IMR-90 (cell line): ENCODE measurements at regions not wholly inside any gene's neighbourhood (a gene's known extent, or its start where the extent isn't known, plus 50 kb on each side); places are given as distances from the start of the nearest gene placed in this dataset.

ENCODE experiments used
- ATAC-seq: fragments of 200-7000 bp; cut with Tn5 transposase; 2 replicates; pipeline ENCODE4 v1.9.1; 2020; ENCODE audit warnings: low read depth, mild to moderate bottlenecking, moderate library complexity
- BruUV-seq: library from RNA; stranded (reverse); fragments of 400-500 nt; replicated peaks from 2 replicates; lab custom pipeline; 2021; lab: Mats Ljungman, UMichigan
- CTCF ChIA-PET: fragments of 300-600 bp; formaldehyde crosslinking; extraction: SDS; loops from one replicate; lab custom pipeline; 2021; ENCODE audit warnings: antibody characterized with exemption; lab: Yijun Ruan, JAX
- POLR2A ChIA-PET: fragments of 300-600 bp; sonication (Branson Sonifier 250); formaldehyde crosslinking; loops from one replicate; lab custom pipeline; 2022; ENCODE audit warnings: antibody characterized with exemption; ENCODE audit not compliant: unreplicated experiment; lab: Charles Lee
- DNase-seq: peaks from one replicate; pipeline ENCODE4 v3.0.0; 2013
- H2AFZ ChIP-seq: replicated peaks from 2 replicates; pipeline ENCODE3; 2013; ENCODE audit warnings: low read length, mild to moderate bottlenecking; ENCODE audit not compliant: poor library complexity
- H2AK5ac ChIP-seq: 2 replicates; pipeline ENCODE4 v1.6.1; 2013; ENCODE audit warnings: low read depth, low read length, inconsistent platforms
- H2AK9ac ChIP-seq: replicated peaks from 2 replicates; pipeline ENCODE3; 2013; ENCODE audit warnings: mild to moderate bottlenecking, low read depth, low read length, moderate library complexity; ENCODE audit not compliant: poor library complexity
- H2BK120ac ChIP-seq: 2 replicates; pipeline ENCODE4 v1.6.1; 2013; ENCODE audit warnings: low read depth, low read length, inconsistent platforms
- H2BK15ac ChIP-seq: 3 replicates; pipeline ENCODE4 v1.6.1; 2013; ENCODE audit warnings: low read depth, low read length, inconsistent platforms
- H2BK20ac ChIP-seq: 2 replicates; pipeline ENCODE4 v1.6.1; 2013; ENCODE audit warnings: low read depth, mild to moderate bottlenecking, inconsistent platforms, low read length, moderate library complexity
- H2BK5ac ChIP-seq: 2 replicates; pipeline ENCODE4 v1.6.1; 2013; ENCODE audit warnings: mild to moderate bottlenecking, low read depth, low read length, inconsistent platforms; ENCODE audit not compliant: poor library complexity, severe bottlenecking
- H3K14ac ChIP-seq: replicated peaks from 2 replicates; pipeline ENCODE4 v1.6.1; 2013; ENCODE audit warnings: low read depth, low read length, inconsistent platforms
- H3K18ac ChIP-seq: 2 replicates; pipeline ENCODE4 v1.6.1; 2013; ENCODE audit warnings: low read depth, low read length, control low read depth
- H3K23ac ChIP-seq: 2 replicates; pipeline ENCODE4 v1.6.1; 2013; ENCODE audit warnings: low read depth, low read length, inconsistent platforms
- H3K27ac ChIP-seq: 2 replicates; pipeline ENCODE4 v1.5.1; 2013; ENCODE audit warnings: mild to moderate bottlenecking, control low read depth, low read length; ENCODE audit not compliant: insufficient read depth
- H3K27me3 ChIP-seq: 2 replicates; pipeline ENCODE4 v1.6.1; 2013; ENCODE audit warnings: low read length; ENCODE audit not compliant: control insufficient read depth, insufficient read depth
- H3K36me3 ChIP-seq: 2 replicates; pipeline ENCODE4 v1.6.1; 2013; ENCODE audit warnings: low read length, mixed read lengths; ENCODE audit not compliant: control insufficient read depth, insufficient read depth
- H3K4ac ChIP-seq: 2 replicates; pipeline ENCODE4 v1.6.1; 2013; ENCODE audit warnings: low read depth, low read length, inconsistent platforms
- H3K4me1 ChIP-seq: 2 replicates; pipeline ENCODE4 v1.6.1; 2013; ENCODE audit warnings: low read length, mixed read lengths; ENCODE audit not compliant: control insufficient read depth, insufficient read depth
- H3K4me2 ChIP-seq: 2 replicates; pipeline ENCODE4 v1.6.1; 2013; ENCODE audit warnings: low read depth, mild to moderate bottlenecking, control low read depth, low read length, moderate library complexity
- H3K4me3 ChIP-seq: 2 replicates; pipeline ENCODE4 v1.5.1; 2013; ENCODE audit warnings: low read depth, mild to moderate bottlenecking, control low read depth, low read length, moderate library complexity; ENCODE audit not compliant: insufficient read depth
- H3K56ac ChIP-seq: 2 replicates; pipeline ENCODE4 v1.6.1; 2013; ENCODE audit warnings: low read length, inconsistent platforms; ENCODE audit not compliant: insufficient read depth; ENCODE audit errors: extremely low read depth
- H3K79me1 ChIP-seq, 2 experiments: 2 replicates each; pipeline ENCODE4 v1.6.1; 2013; ENCODE audit warnings: low read length in 2 of 2, inconsistent platforms in 1 of 2, low read depth in 1 of 2
- H3K9ac ChIP-seq: 2 replicates; pipeline ENCODE4 v1.6.1; 2013; ENCODE audit warnings: low read depth, low read length, control low read depth
- H3K9me1 ChIP-seq: 2 replicates; pipeline ENCODE4 v1.6.1; 2013; ENCODE audit warnings: low read length, inconsistent platforms; ENCODE audit not compliant: insufficient read depth
- H3K9me3 ChIP-seq: 2 replicates; pipeline ENCODE4 v1.6.1; 2013; ENCODE audit warnings: low read length; ENCODE audit not compliant: control insufficient read depth, insufficient read depth
- H4K20me1 ChIP-seq: 2 replicates; pipeline ENCODE4 v1.6.1; 2013; ENCODE audit warnings: low read length, inconsistent platforms; ENCODE audit not compliant: insufficient read depth
- H4K5ac ChIP-seq: 2 replicates; pipeline ENCODE4 v1.6.1; 2013; ENCODE audit warnings: mild to moderate bottlenecking, low read depth, low read length, control low read depth
- H4K8ac ChIP-seq, 2 experiments: 2 replicates each; pipeline ENCODE4 v1.6.1; 2013; ENCODE audit warnings: low read depth in 2 of 2, low read length in 2 of 2, control low read depth in 1 of 2, inconsistent platforms in 1 of 2
- H4K91ac ChIP-seq: 2 replicates; pipeline ENCODE4 v1.6.1; 2013; ENCODE audit warnings: low read depth, low read length, inconsistent platforms; ENCODE audit not compliant: insufficient read depth
- BHLHE40 ChIP-seq: fragments of 150-350 bp; IDR thresholded peaks from 2 replicates; pipeline ENCODE4 v1.6.1; 2016; ENCODE audit warnings: mild to moderate bottlenecking, low read depth, low read length
- FOS ChIP-seq: fragments of 150-350 bp; IDR thresholded peaks from 2 replicates; pipeline ENCODE4 v1.6.1; 2016; ENCODE audit warnings: low read depth, low read length
- MAZ ChIP-seq: IDR thresholded peaks from 2 replicates; pipeline ENCODE4 v1.6.1; 2012; ENCODE audit warnings: low read depth, mild to moderate bottlenecking, low read length, improper control_type of control experiment, moderate library complexity, borderline replicate concordance
- MXI1 ChIP-seq: IDR thresholded peaks from 2 replicates; pipeline ENCODE4 v1.6.1; 2012; ENCODE audit warnings: low read depth, mild to moderate bottlenecking, low read length, moderate library complexity, borderline replicate concordance
- SMC3 ChIP-seq: fragments of 150-350 bp; IDR thresholded peaks from 2 replicates; pipeline ENCODE4 v1.6.1; 2016; ENCODE audit warnings: low read depth, mild to moderate bottlenecking, antibody characterized with exemption, low read length, moderate library complexity
- WGBS, 2 experiments: methylation state at CpG; one replicate each; pipeline versions ENCODE4 v1.1.5 to v1.1.7; 2013; ENCODE audit warnings: missing lambda C conversion rate in 2 of 2; ENCODE audit not compliant: insufficient read length in 1 of 2; ENCODE audit errors: extremely low coverage in 2 of 2; 5-methylcytosine and 5-hydroxymethylcytosine counted together
- dilution Hi-C: fragments of 300-500 bp; cut with HindIII; formaldehyde crosslinking; loops from one replicate; pipeline ENCODE4 v1.14.3; 2018; ENCODE audit warnings: low sequenced_read_pairs; ENCODE audit not compliant: unreplicated experiment
- in situ Hi-C: fragments of 300-500 bp; cut with MboI; formaldehyde crosslinking; loops from 3 replicates; pipeline ENCODE4 v1.14.3; 2019; ENCODE audit warnings: low sequenced_read_pairs, inconsistent platforms, mixed read lengths
- intact Hi-C: fragments of 100-400 bp; cut with micrococcal nuclease; formaldehyde crosslinking; loops from 2 replicates; pipeline ENCODE4 v1.10.0; 2022

- H3K4me1 ChIP-seq, result peaks cover 4% of the 10 kb centered on the region; the same call in 1 of the 2 replicates
- peak; percentile 73 for DNase-seq
- H3K18ac ChIP-seq, result peak overlapping the region; percentile 57; the same call in 1 of the 2 replicates
- no peak overlapping the region for H2BK15ac ChIP-seq
- ATAC-seq, result peak; percentile 53
- H3K4me3 ChIP-seq, result no peak overlapping the region
- ChIA-PET POLR2A (no interaction called here), CTCF (interaction anchor here (0.6 to 1.4 kb wide), 3 partner anchors 11 to 341 kb away, joined by 3 to 8 read pairs (median 8); no protein-coding TSS in a partner anchor)
- no peak overlapping the region for H2BK20ac ChIP-seq
- no peak overlapping the region; the same call in 1 of the 2 replicates for H4K5ac ChIP-seq
- peak overlapping the region; percentile 62; the same call in 1 of the 2 replicates for H2BK120ac ChIP-seq
- no TSS peak for BruUV-seq
- H3K4me2 ChIP-seq, result peak overlapping the region; percentile 82; the same call in 1 of the 2 replicates
- dilution Hi-C loops (no loop called here), in situ Hi-C loops (loop anchor here (25.0 kb wide), 1 partner anchor 337 kb away; no protein-coding TSS in a partner anchor), intact Hi-C loops (loop anchor here (5.0 to 10.0 kb wide), 2 partner anchors 148 to 290 kb away; no protein-coding TSS in a partner anchor)
- H3K27me3 ChIP-seq, result no peaks in the 10 kb centered on the region
- 0 out of 2 replicates have a peak, but pooled peaks cover 3% of the 10 kb centered on the region for H3K9me1 ChIP-seq
- no peak overlapping the region for H3K14ac ChIP-seq
- no peak overlapping the region for H4K91ac ChIP-seq
- H2BK5ac ChIP-seq, result peak overlapping the region; percentile 82
- no CpG with 5 or more reads among the region's 1 CpG for WGBS, 2 experiments
- TF ChIP-seq FOS (0 out of 2 replicates have a peak, but pooled peaks have one; percentile 30), BHLHE40 (peak; percentile 47; the same call in 1 of the 2 replicates), SMC3 (no peak), MXI1 (no peak), MAZ (no peak)
- no peak overlapping the region for H2AFZ ChIP-seq
- no peaks in the 10 kb centered on the region for H3K36me3 ChIP-seq
- H4K8ac ChIP-seq, result peak overlapping the region in 1 of 2 experiments; percentile 13; a peak in 1 of 4 replicates
- H2AK9ac ChIP-seq, result no peak overlapping the region
- H3K56ac ChIP-seq, result no peak overlapping the region
- no peaks in the 10 kb centered on the region for H4K20me1 ChIP-seq
- no peaks in the 10 kb centered on the region for H3K9me3 ChIP-seq
- H3K27ac ChIP-seq, result no peak overlapping the region
- H3K79me1 ChIP-seq, result no peaks in the 10 kb centered on the region
- H3K4ac ChIP-seq, result peak overlapping the region; percentile 33; the same call in 1 of the 2 replicates
- no peak overlapping the region for H3K23ac ChIP-seq
- H3K9ac ChIP-seq, result no peak overlapping the region
- H2AK5ac ChIP-seq, result no peak overlapping the region
Measured at GRCh38 chr1:199124351-199124750, 485.5 kb downstream of the PTPRC start.
